ENCODE measurements at regions not wholly inside any gene's neighbourhood (a gene's known extent, or its start where the extent isn't known, plus 50 kb on each side); places are given as distances from the start of the nearest gene placed in this dataset.

- no peak for TF ChIP-seq GTF2I (CRISPR knock-in tag; conservative IDR thresholded peaks at IDR 0.05)
- no peak for TF ChIP-seq ATF2 (CRISPR knock-in tag; IDR thresholded peaks at IDR 0.05; ENCODE audit: borderline replicate concordance, low read depth)
- TF ChIP-seq ERG (CRISPR knock-in tag; IDR thresholded peaks at IDR 0.05) = no peak
- TF ChIP-seq FOXJ3 (CRISPR knock-in tag; IDR thresholded peaks at IDR 0.05; ENCODE audit: borderline replicate concordance) = no peak
Measured at GRCh38 chr5:111003623-111004022, 67.9 kb upstream of the TSLP start (continued).

GRCh38 chr5:111004291-111004690, 67.2 kb upstream of the TSLP start:
- CTCF ChIA-PET = no interaction called here

More at GRCh38 chr5:111004291-111004690, 67.2 kb upstream of the TSLP start:
- no peaks in the 10 kb centered on the region for H3K4me1 Mint-ChIP-seq
- POLR2A ChIA-PET = no interaction called here
- DNase-seq (ENCODE audit: low spot score) (no peak), ATAC-seq (no peak)
- H3K27ac Mint-ChIP-seq = no peak overlapping the region
- H3K9me3 Mint-ChIP-seq = peaks cover 17% of the 10 kb centered on the region
- H3K36me3 Mint-ChIP-seq = peaks cover 12% of the 10 kb centered on the region
- TF ChIP-seq ARID4B (CRISPR knock-in tag; IDR thresholded peaks at IDR 0.05; ENCODE audit: borderline replicate concordance) = no peak
- TF ChIP-seq ZNF671 (CRISPR knock-in tag; IDR thresholded peaks at IDR 0.05) = no peak
- no peak for TF ChIP-seq ZNF425 (CRISPR knock-in tag; conservative IDR thresholded peaks at IDR 0.05)
- no peak for TF ChIP-seq CDX4 (CRISPR knock-in tag; IDR thresholded peaks at IDR 0.05; ENCODE audit: borderline replicate concordance)
- TF ChIP-seq TP53 (CRISPR knock-in tag; IDR thresholded peaks at IDR 0.05) = no peak
- TF ChIP-seq ATF1 (CRISPR knock-in tag; IDR thresholded peaks at IDR 0.05) = no peak
- TF ChIP-seq JAZF1 (CRISPR knock-in tag; IDR thresholded peaks at IDR 0.05) = no peak
- TF ChIP-seq FOXK1 (CRISPR knock-in tag; IDR thresholded peaks at IDR 0.05) = no peak
- no peak for TF ChIP-seq EMX1 (CRISPR knock-in tag; IDR thresholded peaks at IDR 0.05)
- H3K27me3 Mint-ChIP-seq (ENCODE audit: low read depth) = no peaks in the 10 kb centered on the region
- H3K4me3 Mint-ChIP-seq = no peak overlapping the region
